ENCODE measurements at regions not wholly inside any gene's neighbourhood (a gene's known extent, or its start where the extent isn't known, plus 50 kb on each side); places are given as distances from the start of the nearest gene placed in this dataset.
"Not testable (repeated sequence)": the region's sequence is repeated elsewhere in the genome, so short reads cannot be mapped to it uniquely, and the experiment has no call there.

DNA sequence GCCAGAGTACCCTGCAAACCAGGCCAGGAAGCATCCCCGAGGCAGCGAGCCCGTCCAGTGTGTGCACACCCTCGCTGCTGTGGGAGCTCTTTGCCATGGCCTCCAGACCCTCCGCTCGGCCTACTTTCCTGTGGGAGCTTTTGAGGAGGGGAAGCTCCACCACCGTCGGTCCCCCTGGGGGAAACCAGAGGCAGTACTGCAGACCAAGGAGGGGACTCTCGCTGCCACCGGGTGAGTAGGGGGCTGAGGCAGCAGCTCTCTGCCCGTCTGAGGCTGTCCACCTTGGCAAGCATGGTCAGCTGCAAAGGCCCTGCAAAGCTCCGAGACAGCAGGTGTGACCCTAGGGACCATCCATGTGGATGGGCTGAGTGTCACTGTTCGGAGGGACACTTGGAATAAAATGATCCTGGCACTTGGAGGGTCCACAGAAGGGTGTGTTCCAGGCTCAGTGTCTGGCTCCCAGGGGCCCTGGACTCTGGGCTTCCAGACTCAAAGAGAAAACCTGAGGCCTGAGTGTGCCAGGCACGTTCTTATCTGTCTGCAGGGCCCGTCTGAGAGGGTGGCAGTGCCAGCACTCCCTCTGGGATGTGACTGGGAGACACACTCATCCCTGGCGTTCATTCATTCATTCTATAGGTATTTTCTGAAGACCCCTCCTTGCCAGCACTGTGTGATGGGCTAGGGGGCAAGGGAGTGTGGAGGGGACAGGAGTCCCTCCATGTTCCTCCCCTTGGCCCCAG is 282.8 kb upstream of the HS6ST1 start:
- DNase-seq, result no peak

DNA sequence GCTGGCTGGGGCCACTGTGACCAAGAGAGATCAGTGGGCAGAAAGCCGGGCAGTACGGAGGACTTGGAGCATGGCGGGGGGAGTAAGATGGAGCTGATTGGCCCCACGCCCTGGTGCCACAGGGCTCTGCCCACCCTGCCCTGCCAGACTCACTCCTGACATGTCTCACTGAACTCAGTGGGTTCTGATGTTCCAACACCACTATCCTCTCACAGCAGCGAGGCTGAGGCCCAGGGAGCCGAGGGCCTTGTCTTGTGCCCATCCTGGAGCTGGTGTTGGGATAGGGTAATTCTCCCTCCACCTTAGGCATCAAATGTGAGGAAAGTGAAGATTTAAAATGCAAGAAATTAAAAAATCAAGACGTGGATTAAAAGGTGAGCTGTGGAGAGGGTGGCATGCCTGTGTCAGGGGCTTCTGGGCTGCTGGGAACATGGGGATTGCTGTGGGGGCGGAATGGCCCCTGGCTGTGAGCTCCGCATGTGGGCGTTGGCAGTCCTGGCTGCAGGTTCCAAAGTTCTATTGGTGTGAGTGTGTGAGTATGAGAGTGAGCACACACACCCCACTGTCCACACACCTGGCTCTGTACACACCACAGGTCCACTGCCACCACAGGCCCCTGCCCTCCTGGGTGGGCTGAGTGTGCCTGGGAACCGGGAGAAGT is 283.5 kb upstream of the HS6ST1 start:
- DNase-seq, result no peak

DNA sequence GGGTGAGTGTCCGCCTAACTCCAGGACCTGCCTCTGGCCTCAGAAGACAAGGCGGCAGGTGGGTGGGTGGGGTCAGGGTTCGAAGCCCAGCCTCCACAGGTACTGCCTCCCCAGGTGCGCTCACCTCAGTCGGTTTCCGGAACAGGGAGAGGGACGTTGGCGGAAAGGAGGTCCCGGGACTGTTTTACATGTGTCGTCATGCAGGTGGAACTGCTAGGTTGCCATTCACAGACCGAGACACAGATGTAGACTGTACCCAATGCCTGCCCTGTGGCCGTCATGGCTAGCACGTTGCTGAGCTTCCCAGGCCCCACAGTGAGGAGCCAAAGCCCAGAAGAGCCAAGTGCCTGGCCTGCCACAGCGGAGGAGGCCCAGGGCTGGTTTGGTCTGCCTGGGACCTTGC is 284.0 kb upstream of the HS6ST1 start:
- no peak for DNase-seq

- peak; percentile 24 to 69 (median 62) for DNase-seq
These were observed 284.8 kb upstream of the HS6ST1 start for GRCh38 chr2:128603411-128603924.

GRCh38 chr2:128604045-128604444 is 285.4 kb upstream of the HS6ST1 start:
- no peak for DNase-seq

- DNase-seq, result not testable (repeated sequence)
These were observed 285.9 kb upstream of the HS6ST1 start for GRCh38 chr2:128604581-128604980.

DNA sequence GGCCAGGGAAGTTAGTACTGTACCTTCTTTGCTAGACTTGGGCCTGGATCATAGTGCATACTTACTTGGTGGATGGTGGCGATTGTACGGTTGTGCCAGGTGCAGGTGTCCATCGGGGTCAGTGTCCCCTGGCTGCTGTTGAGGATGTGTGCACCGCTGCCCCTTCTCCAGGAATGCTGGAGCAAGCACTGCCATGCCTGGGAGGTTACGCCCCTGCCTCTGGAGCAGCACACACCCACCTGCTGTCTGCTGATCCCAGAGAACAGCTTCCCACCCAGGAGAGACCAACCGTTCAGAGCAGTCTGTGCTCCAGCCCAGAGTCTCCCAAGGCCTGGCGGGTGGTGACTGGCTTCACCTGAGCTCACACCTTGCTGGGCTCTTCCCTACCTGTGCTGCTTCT is 286.8 kb upstream of the HS6ST1 start:
- no peak for DNase-seq

- no peak for DNase-seq
These were observed 287.3 kb upstream of the HS6ST1 start for GRCh38 chr2:128605931-128606330.

DNA sequence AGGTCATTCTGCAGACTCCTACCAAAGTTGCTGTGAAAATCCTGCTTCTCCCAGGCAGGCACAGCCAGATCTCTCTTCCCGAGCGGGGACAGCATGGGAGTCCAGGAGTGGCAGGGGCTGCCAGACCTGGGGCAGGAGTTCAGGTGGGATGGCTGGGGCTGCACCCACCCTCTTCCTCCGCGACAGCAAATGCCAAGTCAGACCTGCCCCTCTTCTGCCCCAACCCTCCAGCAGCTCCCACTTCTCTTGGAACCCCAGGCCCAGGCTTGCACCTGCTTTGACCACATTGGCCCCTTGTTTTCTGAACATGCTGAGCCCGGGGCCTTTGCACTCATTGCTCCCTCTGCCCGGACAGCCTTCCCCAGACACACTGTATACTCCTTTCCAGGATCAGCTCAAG is 288.2 kb upstream of the HS6ST1 start:
- DNase-seq, result no peak

- DNase-seq, result peak in 1 of 4 experiments; percentile 21
These were observed 288.8 kb upstream of the HS6ST1 start for GRCh38 chr2:128607440-128607839.

- no peak for DNase-seq
These were observed 289.3 kb upstream of the HS6ST1 start for GRCh38 chr2:128607911-128608506.

DNA sequence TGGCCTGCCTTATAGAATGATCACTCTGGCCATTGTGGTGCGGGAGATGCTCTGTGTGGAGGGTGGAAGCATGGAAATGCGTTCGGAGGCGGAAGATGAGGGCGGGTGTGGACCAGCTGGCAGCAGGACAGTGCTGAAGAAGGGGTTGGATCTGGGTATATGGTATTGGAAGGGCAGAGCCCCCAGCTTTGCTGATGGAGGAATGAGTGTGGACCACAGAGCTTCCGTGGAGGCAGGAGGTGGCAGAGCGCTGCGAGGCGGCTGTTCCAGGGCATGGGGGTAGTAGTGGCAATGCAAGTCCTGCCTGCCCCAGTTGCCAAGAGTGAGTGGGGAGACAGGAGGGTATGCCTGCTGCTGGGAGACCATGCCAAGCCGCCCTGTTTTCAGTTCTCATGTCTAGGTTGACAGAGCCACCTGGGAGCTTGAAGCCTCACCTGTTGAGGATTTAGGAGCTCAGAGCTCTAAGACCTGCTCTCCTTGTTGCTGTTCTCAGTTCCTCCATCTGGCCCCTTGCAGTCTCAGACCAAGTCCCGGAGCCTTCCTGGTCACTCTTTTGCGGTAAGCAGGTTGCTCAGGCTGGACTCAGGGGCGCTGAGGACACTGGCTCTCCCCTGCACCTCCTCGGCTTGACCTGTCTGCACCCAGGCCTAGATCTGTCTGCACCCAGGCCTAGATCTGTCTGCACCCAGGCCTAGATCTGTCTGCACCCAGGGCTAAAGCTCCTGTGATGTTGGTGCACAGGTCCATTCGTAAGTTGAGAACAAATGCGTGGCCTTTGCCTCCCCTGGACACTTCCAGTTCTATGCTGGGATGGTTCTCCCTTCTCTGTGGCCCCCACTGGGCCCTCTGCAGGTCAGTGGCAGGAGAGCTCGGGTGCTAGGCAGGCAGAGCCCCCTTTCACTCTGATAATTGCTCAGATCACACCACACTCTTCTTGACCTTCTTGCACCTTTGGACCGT is 290.5 kb upstream of the HS6ST1 start:
- no peak for DNase-seq

- no peak for DNase-seq
These were observed 291.8 kb upstream of the HS6ST1 start for GRCh38 chr2:128610496-128610895.

- DNase-seq, result no peak
These were observed 293.0 kb upstream of the HS6ST1 start for GRCh38 chr2:128611421-128612320.

DNA sequence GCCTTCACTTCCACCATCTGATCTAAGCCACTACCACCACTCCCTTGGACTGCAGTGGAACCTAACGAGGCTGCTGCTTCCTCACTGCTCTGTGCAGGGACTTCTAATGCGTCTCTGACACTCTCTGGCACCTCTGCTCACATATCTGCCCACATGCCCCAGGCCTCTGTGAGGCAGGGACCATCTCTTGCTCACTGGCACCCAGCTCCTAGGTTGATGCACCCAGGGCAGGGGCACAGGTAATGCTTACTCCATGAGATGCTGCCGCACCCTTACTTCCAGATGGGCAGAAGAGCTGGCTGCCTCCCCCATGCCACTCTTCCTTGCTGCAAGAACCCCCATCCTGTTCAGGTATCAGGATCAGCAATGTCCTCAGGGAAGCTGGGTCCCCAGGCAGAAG is 294.0 kb upstream of the HS6ST1 start:
- no peak for DNase-seq

DNA sequence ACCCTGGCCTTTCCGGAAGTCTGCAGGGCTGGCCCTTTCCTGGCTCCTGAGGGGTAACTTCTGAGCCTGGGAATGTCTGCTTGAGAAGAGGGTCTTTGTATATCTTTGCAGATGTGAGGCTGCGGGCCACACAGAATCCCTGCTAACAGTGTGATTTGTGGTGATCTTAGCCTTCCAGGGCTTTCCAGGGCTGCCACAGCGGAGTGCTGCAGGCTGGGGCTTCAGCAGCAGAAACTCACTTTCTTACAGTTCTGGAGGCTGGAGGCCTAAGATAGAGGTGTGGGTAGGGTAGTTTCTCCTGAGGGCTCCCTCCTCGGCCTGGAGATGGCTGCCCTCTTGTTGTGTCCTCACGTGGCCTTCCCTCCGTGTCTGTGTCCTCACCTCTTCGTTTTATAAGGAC is 294.7 kb upstream of the HS6ST1 start:
- no peak for DNase-seq

DNA sequence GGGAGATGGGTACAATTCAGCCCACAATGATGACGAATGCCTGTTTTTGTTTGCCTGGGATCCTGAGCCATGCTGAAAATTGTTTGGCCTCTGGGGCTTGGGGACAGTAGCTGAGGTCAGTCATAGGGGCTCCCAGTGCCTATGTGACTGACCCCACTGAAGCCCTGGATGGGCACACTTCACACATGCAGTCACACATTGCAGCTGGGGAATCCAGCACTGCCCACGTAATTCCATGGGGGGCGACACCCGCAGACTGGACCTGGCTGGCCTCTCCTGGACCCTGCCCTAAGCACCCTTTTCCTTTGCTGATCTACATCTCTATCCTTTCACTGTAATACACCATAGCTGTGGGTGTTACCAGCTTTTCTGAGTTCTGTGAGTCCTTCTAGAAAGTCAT is 295.2 kb upstream of the HS6ST1 start:
- no peak for DNase-seq

GRCh38 chr2:128614907-128615306 is 296.2 kb upstream of the HS6ST1 start:
- DNase-seq, result not testable (repeated sequence)

DNA sequence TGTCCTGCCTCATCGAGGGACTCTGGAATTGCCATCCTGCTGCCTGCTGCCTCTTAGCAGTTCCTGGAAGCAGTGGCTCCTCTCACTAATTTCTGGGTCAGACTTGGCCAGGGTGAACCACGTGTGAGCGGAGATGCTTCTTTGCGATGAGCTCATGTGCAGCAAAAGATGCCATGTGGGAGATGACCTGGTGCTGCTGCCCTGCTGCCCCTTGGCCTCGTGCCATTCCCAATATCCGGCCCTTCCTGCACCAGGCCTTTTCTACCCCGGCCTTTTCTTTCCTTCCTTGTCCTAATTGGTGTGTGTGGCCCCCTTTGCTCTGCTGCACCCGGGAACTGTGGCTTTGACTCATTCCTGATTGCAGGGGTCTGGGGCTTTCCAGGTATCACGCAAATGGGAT is 296.9 kb upstream of the HS6ST1 start:
- no peak for DNase-seq

GRCh38 chr2:128617029-128617590 is 298.4 kb upstream of the HS6ST1 start:
- no peak for DNase-seq

DNA sequence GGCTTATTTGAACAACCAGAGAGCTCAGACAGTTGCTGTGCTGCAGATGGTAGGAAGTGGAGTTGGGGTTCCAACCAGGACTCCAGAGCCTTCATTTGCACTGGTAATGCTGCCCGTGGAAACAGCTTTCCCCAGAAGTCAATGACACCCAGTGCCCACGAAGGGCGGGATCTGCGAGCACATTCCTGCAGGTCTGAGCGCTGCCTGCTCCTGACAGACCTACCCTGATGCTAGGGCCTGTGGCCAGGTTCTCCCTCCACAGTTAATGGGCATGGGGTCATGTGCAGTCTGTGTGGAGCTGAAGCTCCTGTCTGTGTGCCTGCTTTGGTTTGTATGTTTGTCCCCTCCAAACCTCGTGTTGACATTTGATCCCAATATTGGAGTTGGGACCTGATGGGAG is 299.0 kb upstream of the HS6ST1 start:
- no peak for DNase-seq
